ENCODE measurements at regions not wholly inside any gene's neighbourhood (a gene's known extent, or its start where the extent isn't known, plus 50 kb on each side); places are given as distances from the start of the nearest gene placed in this dataset.
"Not testable (repeated sequence)": the region's sequence is repeated elsewhere in the genome, so short reads cannot be mapped to it uniquely, and the experiment has no call there.

DNA sequence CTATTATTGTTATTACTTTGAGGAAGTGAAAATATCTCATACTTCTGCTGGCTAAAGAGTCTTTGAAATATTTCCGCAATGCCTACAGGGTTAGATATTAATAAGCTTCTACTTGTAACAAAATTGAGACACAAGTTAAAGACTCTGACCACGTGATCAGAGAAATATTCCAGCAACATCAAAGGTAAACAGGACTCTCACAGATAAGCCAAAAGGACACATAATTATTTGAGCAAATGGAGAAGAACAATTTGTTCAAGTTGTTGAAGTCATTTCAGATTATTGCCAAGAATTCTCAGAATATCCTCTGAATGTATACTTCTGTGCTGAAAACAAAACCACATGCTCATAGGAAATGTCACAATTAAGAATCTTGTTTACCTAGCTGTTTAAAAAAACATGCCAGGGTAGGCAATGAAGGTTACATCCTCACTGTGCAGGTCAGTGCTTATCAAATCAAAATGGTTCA is 225.8 kb upstream of the ALCAM start:
- DNase-seq (ENCODE audit: low read depth in 2 of 2, low spot score in 1 of 2): no peak

DNA sequence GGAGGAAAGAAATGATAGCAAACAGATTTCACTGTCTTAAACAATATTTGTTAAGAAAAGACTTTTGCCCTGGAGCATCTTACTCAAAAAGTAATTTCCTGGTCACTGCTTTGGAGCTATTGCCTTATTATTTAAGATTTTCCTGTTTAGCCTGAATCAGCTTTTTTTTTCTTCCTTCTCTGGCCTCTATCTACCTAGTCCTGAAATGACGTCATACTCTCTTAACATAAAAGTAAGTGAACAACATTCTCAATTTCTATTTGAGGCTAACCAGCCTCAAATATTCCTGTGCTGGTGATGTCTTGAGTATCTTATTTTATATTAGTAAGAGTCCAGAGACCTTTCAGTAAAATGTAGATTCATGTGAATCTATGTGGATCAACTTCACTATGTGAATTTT is 221.9 kb upstream of the ALCAM start:
- DNase-seq (ENCODE audit: low read depth in 2 of 2, low spot score in 1 of 2): no peak

DNA sequence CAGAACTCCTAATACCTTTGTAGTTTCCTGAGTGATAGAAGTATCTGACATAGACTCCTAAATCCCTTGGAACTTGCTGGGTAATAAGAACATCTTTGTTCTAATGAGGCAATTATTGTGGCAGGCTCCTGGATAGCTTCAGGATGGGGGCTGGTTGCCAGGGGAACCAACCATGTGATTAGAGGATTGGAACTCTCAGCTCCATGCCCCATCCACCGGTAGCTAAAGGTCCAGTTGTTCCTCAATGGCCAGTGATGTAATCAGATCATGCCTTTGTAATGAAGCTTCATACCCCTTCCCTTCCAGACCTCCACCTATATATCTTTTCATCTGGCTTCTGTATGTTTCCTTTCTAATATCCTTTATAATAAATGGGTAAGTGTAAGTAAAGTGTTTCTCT is 221.2 kb upstream of the ALCAM start:
- no peak for DNase-seq (ENCODE audit: low read depth in 2 of 2, low spot score in 1 of 2)

GRCh38 chr3:105149197-105149596 is 217.5 kb upstream of the ALCAM start:
- not testable (repeated sequence) for DNase-seq (ENCODE audit: low read depth in 2 of 2, low spot score in 1 of 2)

DNA sequence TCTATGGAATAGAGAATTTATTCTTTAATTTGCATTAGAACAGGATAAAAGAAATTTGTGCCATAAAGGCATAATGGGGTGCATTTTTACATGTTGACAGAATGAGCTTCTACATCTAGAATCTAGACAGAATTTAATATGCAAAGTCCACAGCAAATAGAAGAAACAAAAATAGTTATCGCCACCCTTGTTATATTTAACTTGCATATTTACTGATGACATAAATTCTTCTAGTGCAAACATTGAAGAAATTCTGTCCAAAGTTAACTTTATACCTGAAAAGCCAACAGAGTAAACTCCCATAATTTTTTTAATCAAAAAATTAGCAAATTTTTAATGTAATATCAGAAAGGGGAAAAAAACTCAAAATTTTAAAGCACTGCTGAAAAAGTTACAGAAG is 213.7 kb upstream of the ALCAM start:
- DNase-seq (ENCODE audit: low read depth in 2 of 2, low spot score in 1 of 2): no peak

GRCh38 chr3:105154692-105155091 is 212.0 kb upstream of the ALCAM start:
- DNase-seq (ENCODE audit: low read depth in 2 of 2, low spot score in 1 of 2): no peak

DNA sequence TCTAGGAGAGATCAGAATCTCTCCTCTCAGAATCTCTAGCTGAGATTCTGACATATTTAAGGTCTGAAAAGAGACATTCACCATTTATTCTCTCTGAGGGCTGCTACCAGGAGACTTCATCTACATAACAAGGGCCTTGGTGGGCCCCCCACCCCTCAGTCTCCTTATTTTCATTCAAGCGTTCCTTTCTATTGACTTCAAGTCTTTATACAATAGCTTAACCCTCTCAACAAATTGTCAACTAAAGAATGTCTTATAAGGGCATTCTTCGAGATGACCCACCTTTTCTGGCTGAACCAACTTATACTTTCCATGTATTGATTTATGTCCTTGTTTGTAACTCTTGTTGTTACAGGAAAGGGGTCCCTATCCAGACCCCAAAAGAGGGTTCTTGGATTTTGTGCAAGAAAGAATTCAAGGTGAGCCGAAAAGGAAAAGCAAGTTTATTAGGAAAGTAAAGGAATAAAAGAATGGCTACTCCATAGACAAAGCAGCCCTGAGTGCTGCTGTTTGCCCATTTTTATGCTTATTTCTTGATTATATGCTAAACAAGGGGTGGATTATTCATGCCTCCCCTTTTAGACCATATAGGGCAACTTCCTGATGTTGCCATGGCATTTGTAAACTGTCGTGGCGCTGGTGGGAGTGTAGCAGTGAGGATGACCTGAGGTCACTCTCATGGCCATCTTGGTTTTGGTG is 209.5 kb upstream of the ALCAM start:
- no peak for DNase-seq (ENCODE audit: low read depth in 2 of 2, low spot score in 1 of 2)

GRCh38 chr3:105157766-105158085 is 209.0 kb upstream of the ALCAM start:
- DNase-seq (ENCODE audit: low read depth in 2 of 2, low spot score in 1 of 2): no peak

- DNase-seq (ENCODE audit: low read depth in 2 of 2, low spot score in 1 of 2): no peak
Observed at GRCh38 chr3:105158286-105158685, 208.4 kb upstream of the ALCAM start.

DNA sequence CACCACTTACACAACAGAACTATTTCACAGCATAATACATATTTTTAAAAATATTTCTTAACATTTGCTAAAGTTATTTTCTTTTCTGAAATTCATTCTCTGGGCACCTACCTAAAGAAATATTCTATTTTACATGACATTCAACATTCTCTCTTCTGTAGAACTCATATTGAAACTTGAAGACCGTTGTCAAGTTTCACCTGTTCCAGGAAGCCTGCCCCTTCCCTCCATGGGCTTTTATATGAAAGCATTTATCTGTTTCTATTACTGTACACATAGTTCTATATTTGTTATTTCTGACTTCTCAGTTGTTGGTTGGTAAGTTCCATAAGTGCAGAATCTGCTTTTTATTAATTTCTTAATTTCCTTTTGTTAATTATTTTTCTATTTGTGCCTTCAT is 204.3 kb upstream of the ALCAM start:
- no peak for DNase-seq (ENCODE audit: low read depth in 2 of 2, low spot score in 1 of 2)

- DNase-seq (ENCODE audit: low read depth in 2 of 2, low spot score in 1 of 2): no peak
Observed at GRCh38 chr3:105166893-105167292, 199.8 kb upstream of the ALCAM start.

DNA sequence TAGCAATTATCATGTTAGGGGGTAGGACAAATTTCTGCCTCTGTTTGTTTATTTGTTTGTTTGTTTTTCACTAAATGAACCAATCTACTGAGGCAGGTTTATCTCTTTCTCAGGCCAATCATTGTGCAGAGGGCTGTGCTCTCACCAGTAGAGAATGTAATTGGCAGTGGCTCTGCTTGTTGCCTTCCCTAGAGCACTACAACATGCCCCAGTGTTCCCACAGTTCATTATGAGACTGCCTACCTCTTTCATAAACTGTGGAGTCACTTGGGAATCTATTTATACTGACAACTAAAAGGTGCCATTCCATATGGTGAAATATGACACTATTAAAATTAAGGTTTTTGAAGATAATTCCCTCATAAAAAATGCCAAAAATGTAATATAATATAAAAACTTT is 196.3 kb upstream of the ALCAM start:
- DNase-seq (ENCODE audit: low read depth in 2 of 2, low spot score in 1 of 2): no peak

DNA sequence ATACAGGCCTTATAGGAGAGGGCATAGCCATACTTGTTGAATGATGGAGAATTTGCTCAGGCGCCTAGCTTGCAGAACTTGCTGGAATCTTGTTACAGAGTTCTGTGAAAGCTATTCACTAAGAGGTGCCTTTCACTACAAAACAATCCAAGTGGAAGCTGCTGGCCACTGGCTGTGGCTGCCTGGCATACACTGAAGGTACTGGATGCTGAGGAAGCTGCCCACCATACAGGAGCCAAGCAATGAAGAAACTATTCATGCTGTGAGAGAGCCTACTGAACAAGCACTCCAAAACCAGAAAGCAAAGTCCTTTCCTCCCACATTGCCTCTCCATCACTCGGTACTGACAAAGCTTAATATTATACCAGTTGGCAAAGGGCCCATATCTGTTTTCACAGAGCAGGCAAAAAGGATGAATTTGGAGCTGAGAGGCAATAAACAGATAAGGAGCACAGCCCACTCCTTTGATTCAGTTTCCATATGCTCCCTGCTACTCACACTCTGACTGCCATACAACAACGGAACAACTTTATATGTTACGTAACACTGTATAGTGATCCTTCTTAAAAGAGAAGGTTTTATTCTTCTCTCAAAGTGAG is 192.6 kb upstream of the ALCAM start:
- DNase-seq (ENCODE audit: low read depth in 2 of 2, low spot score in 1 of 2): no peak

GRCh38 chr3:105177576-105177975 is 189.1 kb upstream of the ALCAM start:
- DNase-seq (ENCODE audit: low read depth in 2 of 2, low spot score in 1 of 2): no peak

DNA sequence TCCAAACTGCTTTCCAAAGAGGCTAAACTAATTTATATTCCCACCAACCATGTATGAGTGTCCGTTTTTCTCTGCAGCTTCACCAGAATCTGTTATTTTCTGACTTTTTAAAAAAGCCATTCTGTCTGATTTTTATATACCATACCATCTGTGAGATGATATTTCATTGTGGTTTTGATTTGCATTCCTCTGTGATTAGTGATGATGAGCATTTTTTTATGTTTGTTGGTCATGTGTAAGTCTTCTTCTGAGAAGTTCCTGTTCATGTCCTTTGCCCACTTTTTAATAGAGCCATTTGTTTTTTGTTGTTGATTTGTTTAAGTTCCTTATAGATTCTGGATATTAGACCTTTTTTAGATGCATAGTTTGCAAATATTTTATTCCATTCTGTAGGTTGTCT is 179.4 kb upstream of the ALCAM start:
- DNase-seq (ENCODE audit: low read depth in 2 of 2, low spot score in 1 of 2): no peak

DNA sequence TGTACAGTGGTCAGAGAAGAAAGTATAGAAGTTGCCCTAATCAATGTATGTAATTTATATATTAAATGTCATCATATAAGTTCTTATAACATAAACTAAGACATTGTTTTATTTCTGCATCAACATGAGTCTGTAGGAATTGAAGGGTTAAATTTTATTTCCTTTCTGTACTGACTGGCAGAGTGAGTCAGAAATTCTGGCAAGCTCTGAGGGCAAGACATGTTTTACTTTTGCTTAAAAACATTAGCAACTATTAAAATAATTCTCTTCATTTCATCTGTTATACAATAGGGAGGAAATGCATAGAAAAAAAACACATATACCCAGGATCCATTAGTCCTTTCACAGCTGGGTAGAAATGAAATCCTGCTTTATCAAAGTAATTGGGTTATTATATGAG is 171.4 kb upstream of the ALCAM start:
- DNase-seq (ENCODE audit: low read depth in 2 of 2, low spot score in 1 of 2): no peak

- DNase-seq (ENCODE audit: low read depth in 2 of 2, low spot score in 1 of 2): no peak
Observed at GRCh38 chr3:105197863-105198262, 168.8 kb upstream of the ALCAM start.

GRCh38 chr3:105199217-105199616 is 167.5 kb upstream of the ALCAM start:
- DNase-seq (ENCODE audit: low read depth in 2 of 2, low spot score in 1 of 2): no peak

DNA sequence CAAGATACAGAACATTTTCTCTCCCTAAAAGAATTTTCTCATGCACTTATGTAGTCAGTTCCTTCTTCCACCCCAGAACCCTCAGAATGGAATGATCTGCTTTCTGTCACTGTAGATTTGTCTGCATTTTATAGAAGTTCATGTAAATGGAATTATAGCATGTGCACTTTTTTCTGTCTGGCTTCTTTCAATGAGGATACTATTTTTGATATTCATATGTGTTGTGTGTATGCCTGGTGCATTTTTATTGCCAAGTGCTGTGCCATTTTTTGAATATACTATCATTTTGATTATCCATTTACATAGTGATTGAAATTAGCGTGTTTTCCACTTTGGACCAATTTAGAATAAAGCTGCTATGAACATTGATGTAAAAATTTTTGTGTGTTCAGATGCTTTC is 156.6 kb upstream of the ALCAM start:
- no peak for DNase-seq (ENCODE audit: low read depth in 2 of 2, low spot score in 1 of 2)

- DNase-seq (ENCODE audit: low read depth in 2 of 2, low spot score in 1 of 2): no peak
Observed at GRCh38 chr3:105214590-105214989, 152.1 kb upstream of the ALCAM start.

DNA sequence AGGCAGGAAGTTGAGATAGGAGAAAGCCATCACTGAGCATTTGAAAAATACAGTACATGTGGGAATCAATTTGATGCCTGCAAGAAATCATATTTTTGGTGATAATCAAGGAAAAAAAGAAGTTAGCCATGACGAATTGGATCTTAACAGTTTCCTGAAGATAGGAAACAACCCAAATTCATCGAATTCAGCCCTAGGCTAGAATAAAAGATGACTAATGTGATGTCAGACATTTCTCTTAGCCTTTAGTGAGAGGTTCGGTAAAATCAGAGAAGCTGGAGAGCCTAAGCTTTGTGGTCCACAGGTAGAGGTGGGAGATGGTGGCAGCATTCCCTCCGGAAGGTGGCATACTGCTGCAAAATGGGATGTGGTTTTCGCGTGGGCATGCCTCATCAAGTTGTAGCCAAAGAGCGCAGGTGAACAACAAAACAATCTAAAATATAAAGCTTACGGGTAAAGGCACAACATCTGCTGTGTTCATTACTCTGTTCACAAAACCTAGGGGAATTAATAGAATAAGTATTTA is 144.1 kb upstream of the ALCAM start:
- DNase-seq (ENCODE audit: low read depth in 2 of 2, low spot score in 1 of 2): no peak

DNA sequence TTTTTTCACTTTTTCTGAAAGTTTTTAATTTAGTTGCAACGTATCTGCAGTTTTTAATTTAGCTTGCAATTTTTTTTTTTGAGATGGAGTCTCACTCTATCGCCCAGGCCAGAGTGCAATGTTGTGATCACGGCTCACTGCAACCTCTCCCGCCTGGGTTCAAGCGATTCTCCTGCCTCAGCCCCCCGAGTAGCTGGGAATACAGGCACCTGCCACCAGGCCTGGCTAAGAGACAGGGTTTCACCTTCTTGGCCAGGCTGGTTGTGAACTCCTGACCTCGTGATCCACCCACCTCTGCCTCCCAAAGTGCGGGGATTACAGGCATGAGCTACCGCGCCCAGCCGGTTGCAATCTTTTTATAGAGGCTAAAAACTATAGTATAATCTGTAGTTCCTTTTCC is 142.9 kb upstream of the ALCAM start:
- DNase-seq (ENCODE audit: low read depth in 2 of 2, low spot score in 1 of 2): no peak

GRCh38 chr3:105228696-105229095 is 138.0 kb upstream of the ALCAM start:
- no peak for DNase-seq (ENCODE audit: low read depth in 2 of 2, low spot score in 1 of 2)

All from stimulated activated CD8-positive, alpha-beta memory T cell treated with anti-CD3 and anti-CD28 coated beads, Interleukin-4, amount 100 ng/mL, for 4 hours (primary cell).